ENCODE measurements at regions not wholly inside any gene's neighbourhood (a gene's known extent, or its start where the extent isn't known, plus 50 kb on each side); places are given as distances from the start of the nearest gene placed in this dataset.
"Not testable (repeated sequence)": the region's sequence is repeated elsewhere in the genome, so short reads cannot be mapped to it uniquely, and the experiment has no call there.

DNA sequence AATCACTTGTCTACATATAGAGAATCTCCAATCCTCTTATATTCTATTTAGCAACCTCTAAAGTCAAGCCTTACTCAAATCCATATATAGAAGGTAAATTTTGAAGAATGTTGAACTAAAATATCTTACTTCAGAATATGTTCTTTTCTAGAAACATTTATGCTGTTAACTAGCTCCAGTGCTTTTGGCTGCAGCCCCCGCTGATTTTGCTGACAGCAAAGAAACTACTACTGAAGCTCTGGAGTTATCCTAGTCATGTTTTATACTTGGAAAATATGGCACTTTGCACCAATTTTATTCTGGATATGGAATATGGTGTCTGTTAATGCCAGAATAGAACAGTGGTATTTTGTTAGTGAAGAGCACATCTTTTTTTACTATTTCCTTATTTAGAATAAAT lies 212.4 kb upstream of the FSIP2 start:
- no peak for DNase-seq

DNA sequence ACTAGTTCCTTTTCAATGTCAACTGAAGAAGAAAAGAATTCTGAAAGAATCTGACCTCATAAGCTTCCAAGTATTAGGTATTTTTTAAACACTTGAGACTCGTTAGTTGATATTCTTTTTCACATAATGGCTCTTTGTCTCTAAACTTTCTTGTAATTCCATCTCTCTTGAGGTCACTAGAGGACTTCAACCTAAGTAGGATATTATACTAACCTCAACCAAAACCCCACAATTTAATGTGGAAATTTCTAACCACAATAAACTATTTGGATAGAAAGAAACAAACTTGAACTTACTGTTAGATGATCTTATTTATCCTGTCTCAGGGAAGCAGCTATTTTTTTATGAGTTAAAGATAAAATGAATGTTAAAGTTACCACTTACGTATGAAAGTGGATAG lies 206.9 kb upstream of the FSIP2 start:
- DNase-seq, result no peak

- DNase-seq, result no peak
Observed at GRCh38 chr2:185537689-185538088, 200.9 kb upstream of the FSIP2 start.

DNA sequence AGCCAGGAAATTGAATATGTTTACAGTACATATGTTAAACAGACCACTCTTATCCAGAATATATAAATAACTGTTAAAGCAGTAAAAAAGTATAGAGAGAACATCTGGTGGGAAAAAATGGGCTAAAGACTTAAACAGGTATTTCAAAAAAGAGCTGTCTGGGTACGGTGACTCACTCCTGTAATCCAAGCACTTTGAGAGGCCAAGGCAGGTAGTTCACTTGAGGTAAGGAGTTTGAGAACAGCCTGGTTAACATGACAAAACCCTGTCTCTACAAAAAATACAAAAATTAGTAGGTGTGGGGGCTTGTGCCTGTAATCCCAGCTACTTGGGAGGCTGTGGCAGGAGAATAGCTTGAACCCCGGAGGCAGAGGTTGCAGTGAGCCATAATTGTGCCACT lies 171.4 kb upstream of the FSIP2 start:
- no peak for DNase-seq

GRCh38 chr2:185567940-185568339 lies 170.7 kb upstream of the FSIP2 start:
- DNase-seq, result no peak

DNA sequence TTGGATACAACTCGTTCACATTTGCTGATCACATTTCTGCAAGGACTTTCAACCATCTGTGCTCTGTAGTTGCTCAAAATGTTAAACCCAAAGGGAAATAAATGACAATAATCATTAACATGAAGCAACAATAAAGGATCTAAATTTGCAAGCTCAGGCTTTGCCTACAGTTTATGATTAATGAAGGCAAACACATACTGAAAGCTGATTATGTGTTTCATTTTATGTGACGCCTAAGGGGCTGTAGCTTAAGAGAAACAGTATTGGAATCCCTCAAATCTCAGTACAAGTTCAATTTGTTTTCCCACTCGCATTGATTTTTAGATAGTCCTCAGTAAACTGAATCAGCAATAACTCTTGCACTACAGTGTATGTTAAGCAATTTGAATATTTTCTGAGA lies 160.3 kb upstream of the FSIP2 start:
- DNase-seq, result no peak

DNA sequence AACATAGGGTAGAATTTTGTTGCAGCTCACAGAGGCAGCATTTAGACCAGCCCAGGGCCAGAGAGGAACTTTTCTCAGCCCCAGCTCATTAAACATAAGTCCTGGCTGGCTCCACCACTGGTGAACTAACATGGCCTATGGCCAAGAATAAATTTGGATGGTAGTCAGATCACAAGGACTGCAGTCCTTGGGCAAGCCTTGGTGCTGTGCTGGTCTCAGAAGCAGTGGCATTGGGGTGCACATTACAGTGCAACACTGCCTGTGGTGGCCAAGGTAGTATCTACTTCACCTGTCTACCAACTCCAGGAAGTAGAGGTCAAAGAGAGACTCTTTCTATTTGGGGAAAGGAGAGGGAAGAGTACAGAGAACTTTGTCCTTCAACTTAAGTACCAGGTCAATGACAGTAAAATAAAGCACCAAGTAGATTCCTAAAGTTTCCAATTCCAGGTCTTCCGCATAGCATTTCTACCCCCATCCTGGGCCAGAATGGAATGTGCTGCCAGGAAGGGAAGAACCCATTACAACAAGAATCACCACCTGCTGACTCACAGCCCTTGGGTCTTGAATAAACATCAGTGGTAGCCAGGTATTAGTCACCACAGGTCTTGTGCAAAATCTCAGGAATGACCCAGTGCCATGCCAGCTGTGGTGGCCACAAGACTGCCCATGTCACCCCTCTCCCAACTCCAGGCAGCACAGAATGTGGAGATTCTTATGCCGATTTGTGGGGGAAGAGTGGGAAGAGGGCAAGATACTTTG lies 155.4 kb upstream of the FSIP2 start:
- peak; percentile 27 for DNase-seq

- not testable (repeated sequence) for DNase-seq
Observed at GRCh38 chr2:185585165-185585564, 153.4 kb upstream of the FSIP2 start.

DNA sequence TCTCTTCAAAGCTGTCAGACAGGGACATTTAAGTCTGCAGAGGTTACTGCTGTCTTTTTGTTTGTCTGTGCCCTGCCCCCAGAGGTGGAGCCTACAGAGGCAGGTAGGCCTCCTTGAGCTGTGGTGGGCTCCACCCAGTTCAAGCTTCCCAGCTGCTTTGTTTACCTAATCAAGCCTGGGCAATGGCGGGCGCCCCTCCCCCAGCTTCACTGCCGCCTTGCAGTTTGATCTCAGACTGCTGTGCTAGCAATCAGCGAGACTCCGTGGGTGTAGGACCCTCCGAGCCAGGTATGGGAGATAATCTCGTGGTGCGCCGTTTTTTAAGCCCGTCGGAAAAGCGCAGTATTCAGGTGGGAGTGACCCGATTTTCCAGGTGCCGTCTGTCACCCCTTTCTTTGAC lies 147.3 kb upstream of the FSIP2 start:
- not testable (repeated sequence) for DNase-seq

GRCh38 chr2:185607945-185608344 lies 130.7 kb upstream of the FSIP2 start:
- DNase-seq, result no peak

DNA sequence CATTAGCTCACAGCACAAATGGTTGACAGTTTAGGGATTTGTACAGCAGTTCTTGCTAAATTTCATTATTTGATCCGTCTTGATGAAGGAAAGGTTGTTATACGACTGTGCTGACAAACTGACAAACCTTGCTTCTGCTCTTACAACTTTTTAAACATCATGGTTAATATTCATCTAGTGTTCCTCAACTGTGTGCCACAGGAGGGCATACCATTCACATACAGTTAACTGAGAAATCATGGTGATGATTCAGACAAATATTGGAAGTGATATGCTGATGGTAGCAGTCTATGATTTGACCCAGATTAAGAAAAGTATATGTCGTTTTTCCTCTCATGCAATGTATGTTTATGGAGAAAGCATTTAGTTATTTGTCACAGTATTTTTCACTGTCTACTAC lies 129.8 kb upstream of the FSIP2 start:
- DNase-seq, result peak; percentile 11

DNA sequence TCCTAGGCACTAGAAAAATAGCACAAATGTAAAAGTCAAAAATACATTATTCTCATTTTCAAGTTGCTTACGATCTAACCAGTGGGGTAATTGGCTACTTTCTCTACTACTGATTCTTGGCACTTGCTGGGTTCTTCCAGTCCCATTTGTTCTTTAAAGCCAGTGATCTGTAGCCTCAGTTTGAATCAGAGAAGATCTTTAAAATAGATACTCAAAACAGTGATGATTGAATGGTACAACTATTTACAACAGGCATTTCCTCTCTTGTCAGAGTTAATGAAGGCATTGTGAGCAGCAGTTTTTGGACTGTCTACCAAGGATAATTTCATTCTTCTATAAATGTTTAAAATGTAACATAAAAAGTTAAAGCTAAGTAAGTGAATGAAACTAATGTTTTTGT lies 128.3 kb upstream of the FSIP2 start:
- DNase-seq, result no peak

DNA sequence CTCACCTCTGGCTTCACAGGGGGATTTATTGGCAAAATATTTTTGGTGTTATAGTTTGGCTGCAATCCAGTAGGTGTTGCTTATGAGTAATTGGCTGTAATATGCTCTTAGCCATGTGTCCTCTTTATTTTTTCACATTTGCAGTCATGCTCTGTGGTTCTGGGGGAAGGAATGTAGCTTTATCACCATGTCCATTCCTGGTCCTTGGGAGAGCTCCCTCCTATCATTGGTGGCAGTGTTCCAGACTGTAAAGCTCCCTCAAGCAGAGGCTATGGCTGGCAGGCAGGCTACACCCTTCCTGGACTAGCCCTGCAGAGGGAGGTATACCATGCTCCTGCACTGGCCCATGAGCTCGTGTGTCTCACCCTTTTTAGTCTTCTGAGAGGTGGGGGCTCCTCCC lies 120.0 kb upstream of the FSIP2 start:
- peak; percentile 33 for DNase-seq

DNA sequence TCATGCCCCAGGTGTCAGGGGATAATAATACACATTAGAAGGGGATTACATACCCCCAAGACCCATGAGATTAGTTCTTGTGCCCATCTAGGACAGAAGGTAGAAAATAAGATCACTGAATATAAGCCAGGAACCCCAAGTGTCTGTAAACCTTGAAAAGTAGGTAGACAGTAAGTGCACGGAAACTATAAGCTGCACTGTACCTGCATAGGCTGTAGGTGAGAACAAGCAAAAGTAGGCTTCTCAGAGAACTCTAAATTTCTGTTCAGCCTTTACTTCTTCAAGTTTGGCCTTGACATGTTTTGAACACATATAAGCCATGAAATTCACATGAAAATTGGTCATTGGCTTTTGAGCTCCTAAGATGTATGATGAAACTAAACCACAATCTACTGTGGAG lies 113.0 kb upstream of the FSIP2 start:
- DNase-seq, result no peak

DNA sequence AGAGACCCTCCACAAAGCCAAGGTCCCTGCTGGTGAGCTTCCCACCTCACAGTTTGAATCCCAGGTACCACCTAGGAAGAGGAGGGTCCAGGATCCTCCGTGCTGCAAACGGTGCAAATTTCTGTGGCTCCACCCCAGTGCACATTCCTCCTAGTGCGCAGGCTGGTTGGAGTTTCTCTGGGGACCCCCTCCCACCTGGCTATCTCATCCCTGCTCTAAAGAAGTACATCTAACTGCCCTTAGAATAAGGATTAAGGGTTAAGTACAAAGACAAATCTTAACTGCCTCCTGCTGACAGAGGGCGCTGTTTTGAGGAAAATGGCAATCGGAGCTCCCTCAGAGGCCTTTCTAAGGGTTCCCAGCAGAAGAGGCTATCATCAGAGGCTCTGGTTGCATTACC lies 109.6 kb upstream of the FSIP2 start:
- no peak for DNase-seq

DNA sequence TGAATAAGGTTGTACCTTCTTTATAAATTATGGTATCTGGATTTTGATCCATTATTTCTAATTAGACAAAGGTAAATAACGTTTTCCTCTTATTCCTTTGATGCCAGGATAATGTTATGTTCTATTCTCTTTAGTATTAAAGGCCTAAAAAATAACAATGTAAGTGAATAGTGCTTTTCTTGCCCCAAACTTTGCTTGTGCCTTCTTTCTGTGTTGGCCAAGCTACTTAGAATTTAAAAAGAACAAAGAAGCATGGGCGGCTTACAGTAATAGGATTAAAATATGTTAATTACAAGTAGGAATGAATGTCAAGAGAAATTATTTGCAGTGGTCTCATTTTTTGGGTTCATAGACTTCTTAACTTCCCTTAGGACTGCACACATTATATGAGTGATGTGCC lies 105.0 kb upstream of the FSIP2 start:
- DNase-seq, result no peak

GRCh38 chr2:185638771-185639170 lies 99.8 kb upstream of the FSIP2 start:
- no peak for DNase-seq

DNA sequence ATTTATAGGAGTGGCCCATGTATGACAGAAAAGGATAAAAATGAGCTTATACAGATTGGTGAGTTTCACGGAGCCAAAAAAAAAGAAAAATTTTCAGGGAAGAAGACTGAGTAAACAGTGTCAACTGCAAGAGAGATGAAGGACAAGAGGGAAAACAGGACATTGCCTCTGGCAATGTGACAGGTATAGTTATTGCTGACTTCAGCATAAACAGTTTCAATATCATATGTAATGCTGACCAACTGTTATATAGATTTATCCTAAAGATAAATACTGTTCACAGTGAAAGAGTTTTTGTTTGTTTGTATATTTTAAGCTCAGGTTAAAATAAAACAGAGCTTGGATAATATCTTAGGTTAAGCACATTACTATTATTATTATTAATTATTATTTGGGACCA lies 98.0 kb upstream of the FSIP2 start:
- DNase-seq, result no peak

- DNase-seq, result no peak
Observed at GRCh38 chr2:185643434-185643833, 95.2 kb upstream of the FSIP2 start.

DNA sequence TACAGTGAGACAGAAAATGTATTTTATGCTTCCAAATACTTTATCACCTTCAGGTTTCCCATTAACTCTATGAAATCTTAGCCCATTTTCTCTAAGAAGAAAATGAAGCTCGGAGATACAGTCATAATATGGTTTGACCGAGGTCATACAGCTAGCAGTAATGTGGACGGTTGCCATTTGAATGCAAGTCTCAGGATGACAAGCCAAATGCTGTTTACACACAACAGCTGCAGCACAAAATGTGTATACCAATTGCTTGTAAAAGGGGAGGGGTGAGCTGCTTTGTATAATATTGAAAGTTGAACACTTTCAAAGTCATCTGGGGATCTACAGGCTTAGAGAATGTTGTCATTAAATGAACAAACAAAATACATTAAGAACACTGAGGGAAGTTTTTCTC lies 93.8 kb upstream of the FSIP2 start:
- peak; percentile 10 for DNase-seq

DNA sequence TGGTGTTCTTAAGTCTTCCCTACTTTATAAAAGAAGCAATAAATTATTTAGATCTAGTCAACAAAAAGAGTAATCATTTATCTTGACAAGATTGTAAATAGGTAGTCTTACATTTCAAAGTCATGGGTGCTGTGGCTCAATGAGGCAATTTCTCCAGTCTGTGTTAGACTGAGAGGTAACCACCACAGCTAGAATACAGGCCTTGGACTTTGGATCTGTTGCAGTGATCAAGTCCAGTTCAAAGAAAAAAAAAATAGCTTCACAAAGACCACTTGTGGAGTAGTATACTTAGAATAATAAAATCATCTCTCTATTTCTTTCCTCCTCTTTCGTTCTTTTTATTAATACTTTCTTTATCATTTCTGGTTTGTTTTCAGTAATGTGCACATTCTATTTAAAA lies 93.1 kb upstream of the FSIP2 start:
- no peak for DNase-seq

DNA sequence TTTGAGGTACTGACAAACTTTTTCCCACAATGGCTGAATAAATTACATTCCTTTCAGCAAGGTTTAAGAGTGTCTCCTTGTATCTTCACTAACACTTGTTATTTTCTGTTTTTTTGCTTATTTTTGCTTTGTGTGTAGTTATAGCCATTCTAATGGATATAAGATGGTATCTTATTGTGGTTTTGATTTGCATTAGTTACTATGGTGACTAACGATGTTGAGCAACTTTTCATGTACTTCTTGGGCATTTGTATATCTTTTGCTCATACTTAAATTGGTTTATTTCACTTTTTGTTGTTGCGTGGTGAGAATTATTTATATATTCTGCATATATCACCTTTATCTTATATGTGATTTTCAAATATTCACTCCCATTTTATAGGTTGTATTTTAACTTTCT lies 79.9 kb upstream of the FSIP2 start:
- no peak for DNase-seq

- no peak for DNase-seq
Observed at GRCh38 chr2:185663811-185664210, 74.8 kb upstream of the FSIP2 start.

DNA sequence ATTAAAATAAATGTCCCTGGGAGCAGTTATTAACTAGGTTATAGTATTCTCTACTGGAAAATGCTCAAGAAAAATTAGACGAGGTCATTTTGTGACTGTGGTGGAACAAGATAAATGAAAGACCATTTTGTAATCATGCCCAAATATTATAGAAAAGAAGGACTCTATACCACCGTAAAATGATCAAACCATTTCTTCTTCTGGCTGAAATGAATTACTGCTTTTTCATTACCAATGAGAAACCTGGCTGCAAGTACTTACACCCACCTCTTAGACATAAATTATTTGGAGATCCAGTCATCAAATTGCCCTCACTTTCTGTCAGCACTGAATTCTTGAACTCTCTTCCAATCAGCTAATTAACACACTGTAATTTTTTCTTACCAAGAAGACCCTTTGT lies 74.2 kb upstream of the FSIP2 start:
- no peak for DNase-seq

- no peak for DNase-seq
Observed at GRCh38 chr2:185665251-185665814, 73.3 kb upstream of the FSIP2 start.

Data from NCI-H446 treated with DMSO at 0.1 percent for 48 hours (cell line).